DND-41 (cell line): ENCODE measurements at regions not wholly inside any gene's neighbourhood (a gene's known extent, or its start where the extent isn't known, plus 50 kb on each side); places are given as distances from the start of the nearest gene placed in this dataset.

Experiments used
- CTCF ChIP-seq: IDR thresholded peaks from 2 replicates; pipeline ENCODE4 v1.5.1; 2012; ENCODE audit warnings: borderline replicate concordance, low read length, moderate library complexity, mild to moderate bottlenecking; ENCODE audit not compliant: poor library complexity, severe bottlenecking; ENCODE audit errors: extremely low read depth
- EZH2 ChIP-seq: IDR thresholded peaks from 3 replicates; pipeline ENCODE4 v1.6.1; 2012; ENCODE audit warnings: borderline replicate concordance, low read depth, mild to moderate bottlenecking, moderate library complexity, low read length, inconsistent platforms; ENCODE audit not compliant: severe bottlenecking

GRCh38 chr7:123400196-123400595, 134.2 kb downstream of the IQUB start:
- no peak for TF ChIP-seq EZH2
- no peak for TF ChIP-seq CTCF
